GM18507 (cell line): ENCODE measurements at regions not wholly inside any gene's neighbourhood (a gene's known extent, or its start where the extent isn't known, plus 50 kb on each side); places are given as distances from the start of the nearest gene placed in this dataset.

Source experiments
- DNase-seq: peaks from one replicate; pipeline ENCODE4 v3.0.0; 2011; ENCODE audit warnings: low read depth; ENCODE audit not compliant: insufficient read length; ENCODE audit errors: extremely low spot score
- FAIRE-seq: peaks from 2 replicates; lab custom pipeline; 2011; peaks lifted over from hg19 to GRCh38; lab: Jason Lieb, UNC

DNA sequence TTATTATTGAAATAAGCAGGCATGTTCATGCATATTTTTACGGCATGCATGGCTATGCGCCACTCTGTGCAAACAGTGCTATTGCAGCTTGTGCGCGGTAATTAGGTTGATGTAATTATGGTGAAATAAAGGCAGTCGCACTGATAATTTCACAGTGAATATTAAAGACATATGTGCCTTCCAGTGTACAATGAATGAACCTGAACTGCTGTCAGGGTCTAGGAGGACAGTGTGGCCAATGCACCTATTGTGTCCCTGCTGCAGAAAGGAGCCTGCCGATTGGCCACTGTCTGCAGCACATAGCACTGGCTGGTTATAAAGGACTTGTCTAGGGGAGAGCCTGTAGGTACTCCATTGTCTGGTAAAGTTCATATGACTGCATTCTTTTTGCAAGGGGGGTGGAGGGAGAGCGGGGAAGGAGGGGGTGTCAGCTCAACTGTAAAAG is 340.4 kb downstream of the USP25 start:
- DNase-seq (no peak), FAIRE-seq (no peak)

DNA sequence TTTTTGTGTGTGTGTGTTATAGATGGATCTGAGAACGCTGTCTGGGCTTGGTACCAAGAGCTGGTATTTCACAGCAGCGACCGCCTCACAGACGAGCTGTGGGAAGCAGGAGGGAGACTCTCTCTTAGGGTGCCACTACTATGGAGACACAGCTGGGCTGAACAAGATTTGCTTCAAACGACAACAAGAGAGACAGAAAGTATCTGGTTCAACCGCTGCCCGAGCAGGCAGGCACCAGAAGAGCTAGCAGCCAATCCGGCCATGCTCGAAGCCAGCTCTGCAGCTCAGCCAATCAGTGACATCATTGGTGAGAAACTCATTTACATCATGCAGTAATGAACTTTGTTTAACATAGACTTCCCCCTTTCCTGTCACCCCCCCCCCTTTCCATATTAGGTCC is 341.3 kb downstream of the USP25 start:
- DNase-seq, result no peak

DNA sequence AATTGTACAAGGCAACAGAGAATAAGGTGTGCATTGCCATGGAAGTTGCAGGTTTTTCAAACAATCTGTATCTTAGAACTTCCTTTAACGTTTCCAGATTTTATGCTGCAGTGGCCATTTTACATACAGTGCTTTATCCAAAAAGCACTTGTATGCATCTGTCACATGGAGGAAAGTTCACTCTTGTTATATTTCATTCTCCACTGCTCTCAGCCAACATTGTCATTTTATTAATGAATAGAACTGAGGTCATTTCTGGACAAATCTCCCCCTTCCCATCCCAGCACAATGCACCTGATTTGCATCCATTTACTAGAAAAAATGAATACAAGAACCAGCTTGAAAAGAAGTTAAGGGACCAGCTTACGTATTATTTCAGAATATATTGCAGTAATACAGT is 342.0 kb downstream of the USP25 start:
- DNase-seq (no peak), FAIRE-seq (no peak)

More for the DNA sequence above, 341.3 kb downstream of the USP25 start:
- no peak for FAIRE-seq

DNA sequence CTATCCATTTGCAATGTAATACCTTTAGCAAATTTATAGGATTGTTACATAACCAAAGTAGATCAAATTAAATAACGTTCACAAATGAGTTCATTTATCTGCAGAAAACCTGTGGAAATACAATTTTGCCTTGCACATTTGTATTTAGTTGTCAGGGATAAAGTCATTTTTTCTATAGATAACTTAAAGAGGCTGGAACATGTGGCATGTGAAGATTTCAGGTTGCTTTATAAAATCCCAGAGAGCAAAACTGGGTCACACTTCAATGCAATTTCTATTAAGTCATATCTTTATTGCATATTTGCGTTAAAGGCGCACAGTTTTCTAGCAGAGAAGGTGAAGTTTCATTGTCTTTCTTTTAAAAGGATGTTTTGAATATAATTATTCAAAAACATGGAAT is 342.4 kb downstream of the USP25 start:
- FAIRE-seq, result no peak
- DNase-seq, result no peak

DNA sequence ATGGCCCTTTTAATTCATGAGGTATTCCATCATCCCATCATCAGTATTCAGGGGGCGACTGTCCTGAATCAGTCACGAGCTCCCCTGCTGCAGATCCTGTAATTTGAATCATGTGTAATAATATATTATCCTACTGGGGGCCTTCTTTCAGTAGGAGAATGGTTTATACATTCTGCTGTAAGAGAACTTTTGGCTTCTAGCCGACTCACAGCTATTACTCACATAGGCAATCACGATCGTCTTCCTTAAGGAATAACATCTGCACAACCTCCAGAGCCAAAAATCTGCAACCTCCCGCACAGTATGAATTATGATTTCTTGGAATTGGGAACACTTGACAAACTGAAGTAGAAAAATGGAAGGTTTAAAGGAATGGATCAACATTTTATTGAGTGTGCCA is 343.0 kb downstream of the USP25 start:
- DNase-seq (no peak), FAIRE-seq (no peak)

DNA sequence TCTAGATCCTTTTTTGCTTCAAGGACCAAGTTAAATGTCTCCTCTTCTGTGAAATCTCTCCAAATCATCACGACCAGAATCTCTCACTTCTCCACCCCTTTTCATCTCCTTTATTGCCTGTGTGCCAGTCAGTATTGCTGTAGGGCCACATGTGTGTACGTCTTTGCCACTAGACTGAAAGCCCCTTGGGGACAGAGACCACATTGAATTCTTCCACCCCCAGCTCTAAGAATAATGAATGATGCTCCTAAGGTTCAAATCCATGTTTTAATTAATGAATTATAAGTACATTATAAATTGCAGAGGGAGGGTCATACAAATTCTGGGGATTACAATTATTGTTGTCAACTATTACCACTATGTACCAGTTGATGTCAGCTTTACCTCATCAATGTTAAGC is 343.8 kb downstream of the USP25 start:
- DNase-seq (no peak), FAIRE-seq (no peak)

DNA sequence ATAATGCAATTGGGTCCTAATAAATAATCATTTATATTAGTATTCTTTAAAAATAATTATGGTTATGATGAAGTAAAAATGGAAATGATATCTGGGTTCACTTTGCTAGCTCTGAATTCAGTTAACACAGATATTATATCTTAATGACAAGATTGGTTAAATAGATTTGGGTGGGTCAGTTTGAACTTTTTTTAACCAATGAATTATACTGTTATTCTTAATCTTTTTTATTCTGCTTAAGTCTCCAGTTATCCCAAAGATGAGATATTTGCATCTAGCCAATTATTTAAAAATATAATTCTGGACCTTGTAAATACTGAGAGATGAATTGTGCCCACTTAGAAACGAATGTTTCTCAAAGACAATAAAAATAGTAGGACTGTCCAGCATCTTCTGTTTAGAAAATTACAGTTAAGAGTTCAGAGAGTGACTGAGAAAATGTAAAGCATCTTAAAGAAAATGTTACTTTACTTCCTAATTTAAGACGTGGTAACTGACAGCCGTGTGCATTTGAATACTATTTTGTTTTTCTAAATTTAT is 345.2 kb downstream of the USP25 start:
- FAIRE-seq (no peak), DNase-seq (no peak)

DNA sequence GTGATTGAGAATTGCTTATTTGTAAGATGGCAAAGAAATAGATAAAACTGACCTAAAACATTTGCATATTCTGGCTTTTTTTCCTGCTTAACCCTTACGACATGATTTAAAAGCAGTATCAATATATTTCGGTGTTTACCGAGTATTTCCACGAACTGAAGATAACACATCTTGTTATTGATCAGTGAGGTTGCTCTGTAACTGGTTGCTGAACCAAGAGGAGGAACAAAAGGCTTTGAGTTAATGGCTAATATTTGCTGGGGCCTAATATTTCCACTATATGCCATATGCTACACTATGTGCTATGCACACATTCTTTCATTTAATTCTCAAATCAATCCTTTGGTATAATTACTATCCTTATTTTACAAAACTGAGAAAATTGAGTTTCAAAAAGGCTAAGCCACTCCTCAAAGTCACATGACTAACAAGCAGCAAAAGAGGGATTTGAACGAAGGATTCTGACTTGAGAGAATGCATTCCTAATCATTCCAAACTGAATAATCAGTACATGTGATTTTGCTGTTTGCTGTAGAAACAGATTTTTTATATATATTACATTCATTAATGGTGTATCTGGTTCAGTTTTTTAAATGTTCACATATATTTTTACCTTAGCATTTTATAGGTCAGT is 346.0 kb downstream of the USP25 start:
- DNase-seq, result no peak
- FAIRE-seq, result no peak

DNA sequence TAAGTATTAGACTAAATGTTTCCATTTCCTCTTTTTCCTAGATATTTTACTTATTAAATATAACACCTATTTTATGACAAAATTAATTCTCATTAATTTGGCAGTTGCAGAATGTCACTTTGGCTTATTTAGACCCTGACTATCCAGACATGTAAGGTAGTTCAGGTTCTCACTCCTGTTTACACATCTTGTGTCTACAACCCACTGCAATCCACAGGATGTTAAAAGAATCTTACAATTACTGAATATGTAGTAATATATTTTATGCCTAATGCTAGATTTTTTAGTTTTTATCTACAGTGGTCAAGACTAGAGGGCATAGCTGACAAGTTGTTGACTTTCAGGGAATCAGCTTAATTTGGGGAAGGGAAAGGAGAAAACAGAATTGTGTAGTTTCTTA is 346.7 kb downstream of the USP25 start:
- FAIRE-seq, result no peak
- no peak for DNase-seq

DNA sequence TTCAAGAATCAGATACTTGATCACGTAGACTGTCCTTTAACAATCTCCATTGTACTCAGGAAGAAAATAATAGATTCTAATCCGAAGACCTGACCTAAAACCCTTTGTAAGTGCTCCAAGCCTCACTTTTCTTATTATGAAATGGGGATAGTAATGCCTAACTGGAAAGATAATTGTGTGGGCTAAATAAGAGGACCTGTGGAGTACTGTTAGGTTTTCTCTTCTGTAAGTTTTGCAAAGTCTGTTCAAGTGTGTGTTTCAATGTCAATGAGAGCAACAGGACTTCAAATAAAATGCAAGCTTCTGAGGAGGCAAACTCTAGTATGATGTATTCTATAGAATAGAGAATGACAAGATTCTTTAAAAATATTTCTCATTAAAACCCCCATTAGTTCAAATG is 348.6 kb downstream of the USP25 start:
- FAIRE-seq, result no peak
- no peak for DNase-seq

DNA sequence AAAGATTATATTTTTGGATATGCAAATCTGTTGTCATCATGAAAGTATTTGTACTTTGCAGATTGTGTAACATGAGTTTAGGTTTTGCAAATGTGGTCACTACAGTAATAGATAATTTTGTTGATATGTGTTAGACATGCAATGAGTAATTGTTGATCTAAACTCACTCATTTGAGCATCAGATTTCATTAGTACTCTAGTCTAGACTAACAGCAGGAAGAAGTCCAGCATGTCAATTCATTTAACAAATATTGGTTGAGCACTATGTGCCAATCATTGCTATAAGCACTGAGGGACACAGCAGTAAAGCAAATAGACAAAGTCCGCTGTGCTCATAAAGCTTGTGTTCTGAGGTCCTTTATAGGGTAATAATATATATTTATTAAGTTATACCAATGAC is 350.0 kb downstream of the USP25 start:
- DNase-seq (no peak), FAIRE-seq (no peak)

DNA sequence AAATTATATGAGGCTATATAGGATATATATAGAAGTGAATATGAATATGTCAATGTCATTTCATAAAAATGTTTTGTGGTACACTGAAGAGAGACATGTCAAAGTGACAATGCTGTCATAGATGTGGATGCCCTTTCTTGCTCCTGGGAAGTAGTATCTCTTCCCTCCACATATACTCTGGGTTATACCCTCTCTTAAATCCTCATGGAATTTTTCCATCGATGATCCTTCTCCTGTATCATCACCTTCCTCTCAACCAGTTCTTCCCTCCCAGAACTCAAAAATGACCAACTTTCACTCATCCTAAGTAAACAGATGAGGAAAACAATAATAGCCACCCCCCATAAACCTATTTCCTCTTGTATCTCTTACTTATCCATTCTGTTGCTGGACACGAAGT is 351.5 kb downstream of the USP25 start:
- no peak for DNase-seq
- FAIRE-seq, result no peak

DNA sequence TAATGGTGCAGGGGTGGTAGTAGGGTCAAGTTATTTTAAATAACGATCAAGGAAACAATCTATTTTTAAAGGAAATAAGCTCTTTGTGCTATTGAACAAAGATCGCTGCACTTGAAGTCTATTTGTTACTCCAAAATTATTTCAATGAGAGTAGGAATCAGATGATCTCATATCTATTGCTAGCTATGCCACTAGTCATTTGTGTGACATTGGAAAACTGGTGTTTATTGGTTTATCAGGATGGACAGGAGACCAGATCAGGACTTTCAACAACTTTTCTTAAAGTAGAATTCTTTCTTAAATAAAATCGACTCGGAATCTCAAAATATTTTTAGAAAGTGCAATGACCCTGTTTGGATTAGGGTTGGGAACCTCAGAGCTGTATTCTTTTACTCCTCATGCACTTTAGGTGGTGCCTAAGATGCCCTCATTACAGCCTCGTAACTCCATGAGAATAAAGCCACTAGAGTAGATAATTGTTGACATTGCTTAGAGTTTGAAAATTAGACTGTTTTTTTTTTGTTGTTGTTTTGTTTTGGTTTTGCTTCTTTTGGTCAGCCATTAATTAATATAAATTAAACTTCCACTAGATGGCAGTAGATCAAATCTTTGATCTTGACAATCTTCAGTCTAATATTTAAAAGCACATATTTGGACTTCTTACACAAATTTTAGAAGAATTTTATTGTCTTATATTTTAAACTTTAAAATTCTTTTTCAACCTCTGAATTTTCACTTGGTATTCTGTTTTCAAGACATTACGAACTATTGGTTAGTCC is 352.4 kb downstream of the USP25 start:
- DNase-seq (no peak), FAIRE-seq (no peak)

DNA sequence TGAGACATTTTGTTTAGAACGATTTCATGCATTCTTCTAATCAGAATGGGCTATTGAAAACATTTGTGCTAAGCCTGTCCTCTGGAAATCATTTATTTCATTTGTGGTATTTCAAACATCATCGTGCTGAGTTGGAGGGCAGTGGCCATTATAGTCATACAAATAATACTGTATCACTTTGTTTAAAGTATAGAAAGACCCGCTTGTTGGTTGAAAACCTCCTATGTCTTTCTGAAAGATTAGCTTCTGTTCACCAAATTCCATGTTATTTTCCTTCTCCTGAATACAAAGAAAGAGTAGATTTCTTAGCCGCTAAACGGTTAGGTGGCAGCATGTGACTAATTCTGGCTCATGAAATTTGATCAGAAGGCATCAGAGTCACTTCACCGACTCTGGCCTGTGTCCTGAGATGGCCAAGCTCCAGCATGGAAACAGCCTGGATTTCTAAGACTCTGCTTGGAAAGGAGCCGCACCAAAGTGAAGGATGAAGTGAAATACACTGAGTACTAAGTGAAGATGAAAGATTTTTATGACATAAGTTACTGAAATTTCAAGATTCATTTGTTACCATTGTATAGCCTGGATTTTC is 355.1 kb downstream of the USP25 start:
- no peak for DNase-seq
- FAIRE-seq, result no peak

DNA sequence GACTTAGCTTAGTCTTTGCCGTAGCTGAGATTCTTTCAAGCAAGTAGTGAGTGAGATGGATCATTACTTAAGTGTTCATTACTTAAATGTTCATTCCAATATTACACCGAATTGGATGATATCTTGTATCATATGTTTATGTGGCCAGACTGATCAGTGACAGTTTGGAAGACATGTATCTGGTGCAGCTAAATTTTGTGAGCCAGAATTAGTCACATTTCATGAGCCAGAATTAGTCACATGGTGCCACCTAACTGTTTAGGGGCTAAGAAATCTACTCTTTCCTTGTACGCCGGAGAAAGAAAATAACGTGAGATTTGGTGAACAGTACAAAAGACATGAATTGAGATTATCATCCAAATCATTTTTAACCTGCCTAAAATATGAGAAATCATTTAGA is 355.6 kb downstream of the USP25 start:
- DNase-seq, result no peak

DNA sequence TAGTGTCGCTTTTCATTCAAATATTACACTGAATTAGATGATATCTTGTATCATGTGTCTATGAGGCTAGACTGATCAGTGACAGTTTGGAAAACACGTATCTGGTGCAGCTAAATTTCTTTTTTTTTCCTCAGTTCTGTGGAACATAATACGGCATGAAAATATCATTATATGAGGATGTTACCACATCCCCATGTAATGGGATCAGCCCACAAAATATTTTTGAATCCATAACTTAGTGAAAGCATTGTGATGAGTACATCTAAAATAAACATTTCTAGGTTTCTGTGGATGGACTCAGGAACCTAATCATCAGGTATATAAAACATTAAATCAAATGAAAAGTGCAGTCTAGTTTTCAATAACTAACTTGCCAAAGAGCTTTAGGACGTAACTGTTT is 356.3 kb downstream of the USP25 start:
- no peak for DNase-seq
- FAIRE-seq, result no peak

More for the DNA sequence above, 355.6 kb downstream of the USP25 start:
- no peak for FAIRE-seq

DNA sequence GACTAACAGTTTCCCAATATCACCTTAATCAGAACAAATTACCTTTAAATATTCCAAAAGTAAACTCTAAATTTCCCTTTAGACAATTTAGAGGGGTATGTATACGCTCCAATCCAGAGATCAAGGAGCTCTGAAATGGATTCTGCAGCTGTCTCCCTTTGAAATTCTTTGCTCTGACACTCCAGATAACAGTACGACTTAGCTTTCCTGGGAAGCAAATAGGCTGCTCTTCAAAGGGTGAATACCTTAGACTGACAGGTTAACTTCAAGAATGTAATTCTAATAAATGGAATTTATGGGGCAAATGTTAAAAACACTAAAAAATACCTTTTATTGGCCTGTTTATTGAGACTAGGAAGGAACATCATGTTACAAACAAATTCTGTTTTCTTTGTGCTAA is 357.2 kb downstream of the USP25 start:
- FAIRE-seq (no peak), DNase-seq (no peak)

DNA sequence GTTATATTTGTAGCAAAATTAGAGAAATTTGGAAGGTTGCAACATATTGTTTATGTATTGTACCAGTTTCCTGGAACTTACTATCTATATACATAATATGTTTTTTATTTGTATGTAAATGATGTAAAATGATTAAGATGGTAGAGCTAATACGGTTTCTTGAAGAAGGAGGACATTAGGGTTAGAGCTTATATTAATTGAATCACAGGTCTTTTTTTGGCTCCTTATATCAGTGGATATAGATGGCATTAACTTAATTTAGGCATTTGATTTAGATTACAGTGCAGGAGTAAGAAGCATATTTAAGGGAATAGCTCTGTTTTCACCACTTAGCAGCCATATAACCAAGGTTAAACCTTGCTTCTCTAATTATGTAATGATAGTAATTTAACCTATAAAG is 357.7 kb downstream of the USP25 start:
- DNase-seq, result no peak
- FAIRE-seq, result no peak

DNA sequence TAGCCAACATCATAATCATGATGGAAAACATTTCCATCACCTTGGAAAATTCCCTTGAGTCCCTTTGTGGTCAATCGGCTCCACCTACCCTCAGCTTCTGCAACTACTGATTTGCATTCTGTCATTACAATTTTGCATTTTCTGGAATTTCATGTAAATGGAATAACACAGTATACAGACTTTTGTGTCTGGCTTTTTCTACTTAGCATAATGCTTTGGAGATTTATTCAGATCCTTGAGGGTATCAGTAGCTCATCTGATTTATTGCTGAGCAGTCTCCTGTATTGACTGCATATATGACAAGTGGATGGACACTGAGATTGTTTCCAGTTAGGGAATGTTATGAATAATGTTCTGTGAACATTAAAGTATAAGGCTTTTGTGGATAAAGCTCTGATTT is 358.3 kb downstream of the USP25 start:
- FAIRE-seq, result no peak

DNA sequence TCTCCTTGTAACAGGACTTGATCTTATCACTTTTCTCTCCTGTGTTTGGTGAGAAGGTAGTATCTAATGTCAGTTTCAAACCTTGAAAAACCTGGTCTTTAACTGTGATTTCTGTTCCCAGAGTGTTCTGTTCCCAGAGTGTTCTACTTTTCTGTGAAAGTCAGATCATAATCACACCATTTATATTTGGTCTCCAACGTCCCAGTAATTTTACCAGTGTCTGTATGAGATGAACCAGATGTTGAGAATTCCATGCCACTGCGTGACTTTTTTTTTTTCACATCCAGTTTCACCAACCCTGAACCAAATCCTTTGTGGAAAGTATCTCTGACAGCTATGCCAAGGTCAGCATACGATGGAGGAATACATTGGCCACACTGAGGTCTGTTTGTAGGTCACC is 365.2 kb downstream of the USP25 start:
- DNase-seq, result no peak
- FAIRE-seq, result no peak

More for the DNA sequence above, 358.3 kb downstream of the USP25 start:
- no peak for DNase-seq

DNA sequence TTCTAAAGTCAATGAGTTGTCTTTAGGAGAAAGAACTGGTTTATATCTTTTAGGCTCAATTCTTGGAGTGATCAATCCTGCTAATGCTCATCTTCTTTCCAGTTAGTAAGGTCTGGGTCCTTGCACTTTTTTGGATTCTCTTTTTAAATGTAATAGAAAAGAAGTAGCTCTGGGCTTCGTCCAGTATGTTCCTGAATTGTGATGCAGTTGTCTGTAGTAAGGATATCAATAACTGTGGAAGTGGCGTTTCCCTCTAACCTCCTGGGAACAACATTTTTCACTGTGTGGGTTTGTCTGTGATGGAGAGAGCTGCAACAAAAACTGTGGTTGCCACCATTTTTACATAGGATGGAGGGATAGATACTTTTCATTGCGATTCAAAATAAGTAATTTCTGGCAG is 367.2 kb downstream of the USP25 start:
- DNase-seq (no peak), FAIRE-seq (no peak)
